Transverse colon (tissue), 4 donors: ENCODE measurements at regions not wholly inside any gene's neighbourhood (a gene's known extent, or its start where the extent isn't known, plus 50 kb on each side); places are given as distances from the start of the nearest gene placed in this dataset.

ENCODE experiments used
- DNase-seq: peaks from one replicate; pipeline ENCODE4 v3.0.0-alpha.2; 2019
- H3K27ac ChIP-seq, 4 donors: fragments of 200-600 bp; sonication (generic); 2 replicates each; pipeline ENCODE4 v1.5.1; 2016 to 2018; ENCODE audit warnings: inconsistent platforms in 4 of 4
- H3K27me3 ChIP-seq: fragments of 200-600 bp; sonication (generic); 2 replicates; pipeline ENCODE4 v1.5.1; 2017; ENCODE audit warnings: inconsistent platforms
- H3K36me3 ChIP-seq, 4 donors: fragments of 200-600 bp; sonication (generic); 2 replicates each; pipeline ENCODE4 v1.5.1; 2017 to 2019; ENCODE audit warnings: inconsistent platforms in 4 of 4
- H3K4me1 ChIP-seq, 4 donors: fragments of 200-600 bp; sonication (generic); 2 replicates each; pipeline ENCODE4 v1.5.1; 2017 to 2020; ENCODE audit warnings: inconsistent platforms in 4 of 4
- H3K4me3 ChIP-seq, 4 donors: fragments of 200-600 bp; sonication (generic); 1 replicate in 1 of 4; 2 replicates in 3 of 4; pipeline versions ENCODE4 v1.5.1 to v1.6.1; 2017 to 2019; ENCODE audit warnings: inconsistent platforms in 4 of 4
- H3K9me3 ChIP-seq, 2 donors: fragments of 200-600 bp; sonication (generic); 2 replicates each; pipeline ENCODE4 v1.5.1; 2017 to 2019; ENCODE audit warnings: inconsistent platforms in 2 of 2
- CTCF ChIP-seq, 5 experiments: fragments of 200-600 bp in 3 of 5; fragments of 450-650 bp in 2 of 5; sonication (generic) in 3 of 5; IDR thresholded peaks; 1 replicate in 2 of 5; 2 replicates in 3 of 5; pipeline ENCODE4 v1.5.1; 2016 to 2017; ENCODE audit warnings: antibody characterized with exemption in 5 of 5, inconsistent platforms in 3 of 5, mild to moderate bottlenecking in 2 of 5, moderate library complexity in 1 of 5
- EP300 ChIP-seq: sonication (generic); formaldehyde crosslinking; IDR thresholded peaks from one replicate; pipeline ENCODE4 v1.6.1; 2017; ENCODE audit warnings: antibody characterized with exemption, low read depth
- POLR2A ChIP-seq: fragments of 450-650 bp; IDR thresholded peaks from one replicate; pipeline ENCODE4 v1.6.1; 2016; ENCODE audit warnings: antibody characterized with exemption, mild to moderate bottlenecking, moderate library complexity
- POLR2AphosphoS5 ChIP-seq, 3 donors: sonication (generic); formaldehyde crosslinking; IDR thresholded peaks; one replicate each; pipeline ENCODE4 v1.6.1; 2016; ENCODE audit warnings: antibody characterized with exemption in 3 of 3
- WGBS, 2 donors: methylation state at CpG; one replicate each; pipeline ENCODE4 v1.1.5; 2018; ENCODE audit warnings: low coverage in 1 of 2; 5-methylcytosine and 5-hydroxymethylcytosine counted together
- in situ Hi-C, 4 donors: fragments of 200-750 bp; cut with MboI; loops; one replicate each; pipeline versions ENCODE4 v1.15.0 to v1.15.1; 2017; ENCODE audit warnings: low sequenced_read_pairs in 3 of 4, low pct_ligation_motif_present in 1 of 4, low pct_unique_long_range_greater_than_20kb in 1 of 4
- intact Hi-C: fragments of 100-400 bp; cut with DNase I; formaldehyde crosslinking; loops from one replicate; pipeline ENCODE4 v1.15.1; 2023; ENCODE audit warnings: low total_unique reads

GRCh38 chr4:108313546-108314339, 145.0 kb upstream of the LEF1 start:
- Histone ChIP-seq H3K27me3 (no peaks in the 10 kb centered on the region), H3K4me1 (no peaks in the 10 kb centered on the region), H3K36me3 (no peaks in the 10 kb centered on the region), H3K4me3 (no peak overlapping the region), H3K9me3 (no peaks in the 10 kb centered on the region), H3K27ac (no peak overlapping the region)
- no peak for TF ChIP-seq EP300
- no peak for TF ChIP-seq CTCF (IDR thresholded peaks at IDR 0.05)
- no peak for TF ChIP-seq POLR2A
- TF ChIP-seq POLR2AphosphoS5 (IDR thresholded peaks at IDR 0.05) = no peak
- intact Hi-C loops = no loop called here
- in situ Hi-C loops = no loop called here
- WGBS, 2 donors = 82% methylated on average over 5 of the region's 5 CpGs; no CpG with 5 or more reads in 1 of the 2 donors
- no peak for DNase-seq

- 55 to 59% methylated on average over 1 of the region's 1 CpG for WGBS, 2 donors
- H3K27me3 ChIP-seq = no peaks in the 10 kb centered on the region
- no peak for DNase-seq
- no peaks in the 10 kb centered on the region for H3K9me3 ChIP-seq
- TF ChIP-seq POLR2AphosphoS5 (IDR thresholded peaks at IDR 0.05) (no peak), EP300 (no peak), POLR2A (no peak), CTCF (IDR thresholded peaks at IDR 0.05) (no peak)
- H3K36me3 ChIP-seq = no peaks in the 10 kb centered on the region
- no peak overlapping the region for H3K4me3 ChIP-seq
- intact Hi-C loops (no loop called here), in situ Hi-C loops (no loop called here)
- no peak overlapping the region for H3K27ac ChIP-seq
- no peaks in the 10 kb centered on the region for H3K4me1 ChIP-seq
These were observed 142.6 kb upstream of the LEF1 start for GRCh38 chr4:108311313-108311712.

- Histone ChIP-seq H3K4me3 (no peak overlapping the region), H3K36me3 (no peaks in the 10 kb centered on the region), H3K9me3 (no peaks in the 10 kb centered on the region), H3K4me1 (no peaks in the 10 kb centered on the region), H3K27me3 (no peaks in the 10 kb centered on the region), H3K27ac (no peak overlapping the region)
- WGBS, 2 donors = 82 to 86% methylated on average over 4 to 5 of the region's 5 CpGs
- DNase-seq = no peak
- TF ChIP-seq CTCF (IDR thresholded peaks at IDR 0.05) (no peak), POLR2AphosphoS5 (IDR thresholded peaks at IDR 0.05) (no peak), POLR2A (no peak), EP300 (no peak)
- intact Hi-C loops (no loop called here), in situ Hi-C loops (no loop called here)
These were observed 134.9 kb upstream of the LEF1 start for GRCh38 chr4:108303488-108304177.

DNA sequence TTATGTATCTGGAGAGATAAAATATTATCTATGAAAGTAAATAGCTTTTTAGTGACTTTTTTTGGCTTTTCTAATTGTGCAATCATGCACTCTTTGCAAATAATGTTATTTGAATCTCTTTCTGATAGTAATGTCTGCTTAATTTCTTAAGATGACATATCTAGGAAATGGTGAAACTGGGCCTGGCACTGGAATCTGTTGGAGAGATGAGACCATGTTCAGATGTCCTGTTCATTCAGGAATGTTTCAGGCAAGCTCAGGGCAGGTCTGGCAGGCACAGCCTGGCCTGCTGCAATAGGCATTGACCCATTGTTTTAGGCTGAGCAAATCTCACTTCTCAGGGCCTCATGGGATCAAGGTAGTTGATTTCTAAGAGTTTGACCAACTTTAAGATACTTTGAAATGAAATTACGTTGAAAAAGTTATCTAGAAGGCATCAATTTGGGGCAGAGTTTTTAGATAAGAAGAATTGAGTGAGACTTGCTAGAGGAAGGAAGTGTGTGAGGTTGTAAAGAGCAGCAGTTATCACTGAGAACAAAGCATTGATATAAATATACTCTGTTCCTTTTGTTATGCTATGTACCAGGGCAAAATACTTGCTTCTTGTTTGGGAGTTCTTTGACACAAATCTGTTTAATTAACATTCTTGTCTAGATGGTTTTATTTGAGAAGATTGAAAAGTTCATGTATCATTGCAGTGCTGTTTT, 133.0 kb upstream of the LEF1 start:
- Histone ChIP-seq H3K27ac (no peak overlapping the region), H3K4me1 (no peaks in the 10 kb centered on the region), H3K4me3 (no peak overlapping the region), H3K36me3 (no peaks in the 10 kb centered on the region), H3K9me3 (no peaks in the 10 kb centered on the region), H3K27me3 (no peaks in the 10 kb centered on the region)
- TF ChIP-seq POLR2AphosphoS5 (IDR thresholded peaks at IDR 0.05) = no peak
- TF ChIP-seq EP300 = no peak
- TF ChIP-seq CTCF (IDR thresholded peaks at IDR 0.05) = no peak
- TF ChIP-seq POLR2A = no peak
- no peak for DNase-seq
- intact Hi-C loops = no loop called here
- WGBS, 2 donors = 20 to 56% methylated on average over 1 of the region's 1 CpG
- in situ Hi-C loops = no loop called here
